Endothelial cell of umbilical vein (primary cell): ENCODE measurements at regions not wholly inside any gene's neighbourhood (a gene's known extent, or its start where the extent isn't known, plus 50 kb on each side); places are given as distances from the start of the nearest gene placed in this dataset.

Experiments
- BruUV-seq: library from RNA; stranded (reverse); fragments of 400-500 nt; replicated peaks from 2 replicates; lab custom pipeline; 2021; lab: Mats Ljungman, UMichigan
- CTCF ChIA-PET: fragments of 300-600, 350-600 bp; sonication (Branson Sonifier 250); formaldehyde crosslinking; loops from one replicate; lab custom pipeline; 2021; ENCODE audit warnings: antibody characterized with exemption, inconsistent platforms; lab: Charles Lee
- POLR2A ChIA-PET: fragments of 300-600, 350-600 bp; sonication (Branson Sonifier 250); formaldehyde crosslinking; loops from one replicate; lab custom pipeline; 2021; ENCODE audit warnings: antibody characterized with exemption, inconsistent platforms; lab: Charles Lee
- DNase-seq: peaks from one replicate; pipeline ENCODE4 v3.0.0-alpha.2; 2011; ENCODE audit warnings: low read depth, low spot score
- FAIRE-seq: peaks from 2 replicates; lab custom pipeline; 2011; peaks lifted over from hg19 to GRCh38; lab: Jason Lieb, UNC
- H2AFZ ChIP-seq: 2 replicates; pipeline ENCODE4 v1.6.0; 2012; ENCODE audit warnings: low read depth, low read length, control low read depth, inconsistent platforms
- H3K27ac ChIP-seq: 2 replicates; pipeline ENCODE4 v1.5.1; 2011; ENCODE audit warnings: low read depth, mild to moderate bottlenecking, control low read depth, low read length, moderate library complexity; ENCODE audit not compliant: insufficient read depth
- H3K27me3 ChIP-seq, 2 experiments: 2 replicates each; pipeline versions ENCODE4 v1.6.0 to v1.6.1; 2011; ENCODE audit warnings: low read length in 2 of 2, mixed read lengths in 1 of 2; ENCODE audit not compliant: control insufficient read depth in 2 of 2, insufficient read depth in 2 of 2
- H3K36me3 ChIP-seq, 2 experiments: 2 replicates in 1 of 2; 3 replicates in 1 of 2; pipeline ENCODE4 v1.5.1; 2011; ENCODE audit warnings: low read length in 2 of 2, mild to moderate bottlenecking in 1 of 2, moderate library complexity in 1 of 2; ENCODE audit not compliant: control insufficient read depth in 2 of 2, insufficient read depth in 2 of 2; ENCODE audit errors: extremely low read depth in 1 of 2
- H3K4me1 ChIP-seq: 3 replicates; pipeline ENCODE4 v1.5.1; 2011; ENCODE audit warnings: mild to moderate bottlenecking, low read length; ENCODE audit not compliant: control insufficient read depth, insufficient read depth; ENCODE audit errors: extremely low read depth
- H3K4me2 ChIP-seq: 2 replicates; pipeline ENCODE4 v1.6.1; 2011; ENCODE audit warnings: low read length, control low read depth, mixed read lengths; ENCODE audit not compliant: insufficient read depth
- H3K4me3 ChIP-seq, 3 experiments: fragments of 200-600 bp in 1 of 3; sonication (generic), shearing (Covaris generic) in 1 of 3; replicated peaks in 1 of 3; 2 replicates each; pipeline ENCODE4 v1.5.1; 2011 to 2016; ENCODE audit warnings: control low read depth in 3 of 3, low read length in 3 of 3, mild to moderate bottlenecking in 2 of 3, inconsistent platforms in 1 of 3, low read depth in 1 of 3, moderate library complexity in 1 of 3; ENCODE audit not compliant: insufficient read depth in 1 of 3
- H3K79me2 ChIP-seq: 2 replicates; pipeline ENCODE4 v1.6.0; 2012; ENCODE audit warnings: low read length, inconsistent platforms; ENCODE audit not compliant: control insufficient read depth, insufficient read depth
- H3K9ac ChIP-seq: replicated peaks from 2 replicates; pipeline ENCODE3; 2011; ENCODE audit warnings: low read length, control low read depth; ENCODE audit not compliant: insufficient read depth; ENCODE audit errors: extremely low read depth
- H3K9me1 ChIP-seq: replicated peaks from 3 replicates; pipeline ENCODE4 v1.6.0; 2011; ENCODE audit warnings: mild to moderate bottlenecking, low read length; ENCODE audit not compliant: control insufficient read depth, insufficient read depth; ENCODE audit errors: extremely low read depth
- H3K9me3 ChIP-seq: replicated peaks from 2 replicates; pipeline ENCODE4 v1.5.1; 2012; ENCODE audit warnings: low read length, inconsistent platforms; ENCODE audit not compliant: control insufficient read depth, insufficient read depth
- H4K20me1 ChIP-seq: replicated peaks from 2 replicates; pipeline ENCODE3; 2011; ENCODE audit warnings: mild to moderate bottlenecking, low read length; ENCODE audit not compliant: control insufficient read depth, insufficient read depth; ENCODE audit errors: extremely low read depth
- CTCF ChIP-seq, 2 donors: IDR thresholded peaks; 1 replicate in 1 of 2; 2 replicates in 1 of 2; pipeline ENCODE4 v1.5.1; 2011; ENCODE audit warnings: low read length in 2 of 2, mild to moderate bottlenecking in 2 of 2, moderate library complexity in 2 of 2, control low read depth in 1 of 2, inconsistent platforms in 1 of 2, low read depth in 1 of 2; ENCODE audit not compliant: insufficient read depth in 1 of 2; ENCODE audit errors: extremely low read depth in 1 of 2
- EZH2 ChIP-seq: IDR thresholded peaks from 2 replicates; pipeline ENCODE4 v1.6.1; 2012; ENCODE audit warnings: borderline replicate concordance, low read depth, mild to moderate bottlenecking, moderate library complexity, low read length, inconsistent platforms; ENCODE audit not compliant: severe bottlenecking
- FOS ChIP-seq: IDR thresholded peaks from 2 replicates; pipeline ENCODE4 v1.6.1; 2011; ENCODE audit warnings: mild to moderate bottlenecking, low read length, moderate library complexity, borderline replicate concordance; ENCODE audit not compliant: insufficient read depth
- GATA2 ChIP-seq: IDR thresholded peaks from 2 replicates; pipeline ENCODE4 v1.7.0; 2011; ENCODE audit warnings: low read depth, mild to moderate bottlenecking, moderate library complexity, mixed read lengths, low read length; ENCODE audit not compliant: insufficient read length, insufficient read depth
- JUN ChIP-seq: IDR thresholded peaks from 2 replicates; pipeline ENCODE4 v1.6.1; 2011; ENCODE audit warnings: borderline replicate concordance, low read depth; ENCODE audit not compliant: insufficient read length, insufficient read depth
- MAX ChIP-seq: IDR thresholded peaks from 2 replicates; pipeline ENCODE4 v1.6.1; 2011; ENCODE audit not compliant: insufficient read depth, insufficient read length
- MYC ChIP-seq: IDR thresholded peaks from one replicate; pipeline ENCODE4 v1.6.1; 2011; ENCODE audit warnings: mild to moderate bottlenecking, low read depth, low read length
- POLR2A ChIP-seq: IDR thresholded peaks from 2 replicates; pipeline ENCODE4 v1.6.1; 2012; ENCODE audit warnings: low read depth, mild to moderate bottlenecking, control low read depth, low read length
- POLR2AphosphoS5 ChIP-seq: IDR thresholded peaks from 2 replicates; pipeline ENCODE4 v1.6.1; 2012; ENCODE audit warnings: low read depth, mild to moderate bottlenecking, control low read depth, low read length, moderate library complexity; ENCODE audit not compliant: insufficient read depth
- dilution Hi-C: fragments of 300-500 bp; cut with MboI; formaldehyde crosslinking; loops from one replicate; pipeline ENCODE4 v1.15.0; 2019; ENCODE audit warnings: low sequenced_read_pairs; ENCODE audit not compliant: extremely low pct_ligation_motif_present
- intact Hi-C: fragments of 100-400 bp; cut with micrococcal nuclease; formaldehyde crosslinking; loops from one replicate; pipeline ENCODE4 v1.10.0; 2022

GRCh38 chr1:219337588-219337987 is 163.9 kb downstream of the LYPLAL1 start:
- no peak overlapping the region for H2AFZ ChIP-seq
- H4K20me1 ChIP-seq, result no peaks in the 10 kb centered on the region
- no peaks in the 10 kb centered on the region for H3K9me1 ChIP-seq
- H3K9ac ChIP-seq, result no peak overlapping the region
- no peak for DNase-seq
- no peaks in the 10 kb centered on the region for H3K79me2 ChIP-seq
- no peaks in the 10 kb centered on the region for H3K36me3 ChIP-seq
- TF ChIP-seq CTCF (IDR thresholded peaks at IDR 0.05; ENCODE audit: extremely low read depth in 1 of 2, insufficient read depth in 1 of 2, low read depth in 1 of 2, low read length in 2 of 2) (no peak), GATA2 (no peak), MAX (no peak)
- no peaks in the 10 kb centered on the region for H3K9me3 ChIP-seq
- BruUV-seq, result no TSS peak
- intact Hi-C loops, result loop anchor here (5.0 kb wide), 1 partner anchor 815 kb away; no protein-coding TSS in a partner anchor
- FAIRE-seq, result no peak
- H3K27ac ChIP-seq, result no peak overlapping the region
- dilution Hi-C loops, result no loop called here
- H3K27me3 ChIP-seq, result no peaks in the 10 kb centered on the region
- no peaks in the 10 kb centered on the region for H3K4me1 ChIP-seq
- CTCF ChIA-PET, result interaction anchor here (1.0 kb wide), 1 partner anchor 10 kb away, joined by 3 read pairs; no protein-coding TSS in a partner anchor
- H3K4me2 ChIP-seq, result no peak overlapping the region
- H3K4me3 ChIP-seq, result no peak overlapping the region
- POLR2A ChIA-PET, result no interaction called here

GRCh38 chr1:219333626-219334025 is 159.9 kb downstream of the LYPLAL1 start:
- Histone ChIP-seq H3K4me2 (no peak overlapping the region), H2AFZ (no peak overlapping the region), H3K36me3 (no peaks in the 10 kb centered on the region), H3K27ac (no peak overlapping the region), H3K9ac (no peak overlapping the region), H3K4me1 (peaks cover 22% of the 10 kb centered on the region), H3K9me1 (no peaks in the 10 kb centered on the region), H3K27me3 (no peaks in the 10 kb centered on the region), H3K9me3 (no peaks in the 10 kb centered on the region), H4K20me1 (no peaks in the 10 kb centered on the region), H3K79me2 (no peaks in the 10 kb centered on the region), H3K4me3 (no peak overlapping the region)
- FAIRE-seq, result no peak
- intact Hi-C loops (no loop called here), dilution Hi-C loops (no loop called here)
- CTCF ChIA-PET, result no interaction called here
- TF ChIP-seq EZH2 (no peak), POLR2AphosphoS5 (no peak), POLR2A (no peak), MAX (no peak), GATA2 (no peak), CTCF (IDR thresholded peaks at IDR 0.05; ENCODE audit: extremely low read depth in 1 of 2, insufficient read depth in 1 of 2, low read depth in 1 of 2, low read length in 2 of 2) (no peak), MYC (no peak), JUN (no peak), FOS (no peak)
- BruUV-seq, result no TSS peak
- DNase-seq, result no peak
- POLR2A ChIA-PET, result no interaction called here
